Mucosa of descending colon (tissue), 3 donors: ENCODE measurements at regions not wholly inside any gene's neighbourhood (a gene's known extent, or its start where the extent isn't known, plus 50 kb on each side); places are given as distances from the start of the nearest gene placed in this dataset.

Experiments used
- ATAC-seq: fragments of 200-7000 bp; cut with Tn5 transposase; one replicate; pipeline ENCODE4 v1.9.1; 2020; ENCODE audit warnings: mild to moderate bottlenecking, moderate library complexity
- DNase-seq, 3 donors: peaks; one replicate each; pipeline ENCODE4 v3.0.0-alpha.2; 2020
- H3K36me3 ChIP-seq: fragments of 200-600 bp; one replicate; pipeline ENCODE4 v1.8.0; 2021; ENCODE audit warnings: low read depth, mild to moderate bottlenecking
- H3K4me1 ChIP-seq: fragments of 200-600 bp; one replicate; pipeline ENCODE4 v1.8.0; 2021; ENCODE audit warnings: low read depth, mild to moderate bottlenecking
- H3K4me3 ChIP-seq: fragments of 200-600 bp; one replicate; pipeline ENCODE4 v1.8.0; 2021; ENCODE audit warnings: mild to moderate bottlenecking
- H3K9me3 ChIP-seq: fragments of 200-600 bp; one replicate; pipeline ENCODE4 v1.8.0; 2021; ENCODE audit warnings: mild to moderate bottlenecking
- CTCF ChIP-seq: fragments of 200-600 bp; IDR thresholded peaks from one replicate; pipeline ENCODE4 v1.8.0; 2022; ENCODE audit warnings: antibody characterized with exemption, mild to moderate bottlenecking
- intact Hi-C, 2 donors: fragments of 100-400 bp; cut with DNase I in 1 of 2; cut with micrococcal nuclease in 1 of 2; formaldehyde crosslinking; loops; one replicate each; pipeline versions ENCODE4 v1.11.0 to v1.11.1; 2022; cut with DNase I, micrococcal nuclease
- donor health status: DM: no; HTN: no; CAD: no; lungs with moderate emphysema.
- donor health status: DM: no; HTN: no; CAD: no.
- donor health status: DM: no; HTN: yes; CAD: no.

DNA sequence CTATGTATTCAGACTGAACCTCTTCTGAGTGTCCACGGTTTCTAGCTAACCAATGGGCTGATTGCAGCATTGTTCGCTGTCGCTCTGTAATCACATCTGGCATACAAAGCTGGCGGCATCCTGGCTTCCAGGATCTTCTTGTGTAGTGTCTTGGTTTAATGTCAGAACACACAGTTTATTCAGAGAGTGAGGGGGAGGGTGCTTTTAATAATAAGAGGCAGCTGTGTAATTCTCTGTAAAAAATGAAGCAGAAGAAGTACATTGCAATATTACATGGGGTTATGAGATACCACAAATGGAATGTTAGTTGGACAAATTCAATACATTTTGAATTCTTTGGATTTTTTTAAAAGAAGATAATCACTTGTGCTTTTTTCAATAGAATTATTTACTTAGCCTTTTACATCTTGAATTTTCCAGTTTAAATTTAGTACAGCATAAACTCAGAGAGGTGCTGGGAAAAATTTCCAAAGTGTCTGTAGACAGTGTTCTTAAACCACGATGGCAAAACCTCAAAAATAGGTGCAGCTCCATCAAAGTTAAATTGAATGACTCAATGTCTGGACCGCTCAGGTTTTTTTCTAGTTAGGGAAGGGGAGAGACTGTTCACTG lies 206.0 kb downstream of the PCSK1 start:
- no peaks in the 10 kb centered on the region for H3K4me1 ChIP-seq
- H3K36me3 ChIP-seq, result no peaks in the 10 kb centered on the region
- H3K9me3 ChIP-seq, result no peaks in the 10 kb centered on the region
- DNase-seq (no peak), ATAC-seq (no peak)
- TF ChIP-seq CTCF, result no peak
- intact Hi-C loops, result no loop called here
- H3K4me3 ChIP-seq, result no peak overlapping the region

- no peak for TF ChIP-seq CTCF
- DNase-seq (no peak), ATAC-seq (no peak)
- no peak overlapping the region for H3K4me3 ChIP-seq
- intact Hi-C loops, result no loop called here
- no peaks in the 10 kb centered on the region for H3K36me3 ChIP-seq
- no peaks in the 10 kb centered on the region for H3K4me1 ChIP-seq
- H3K9me3 ChIP-seq, result no peaks in the 10 kb centered on the region
Observed at GRCh38 chr5:96222129-96222528, 210.9 kb downstream of the PCSK1 start.

- H3K4me3 ChIP-seq, result no peak overlapping the region
- intact Hi-C loops, result no loop called here
- H3K9me3 ChIP-seq, result no peaks in the 10 kb centered on the region
- DNase-seq (no peak), ATAC-seq (no peak)
- TF ChIP-seq CTCF, result no peak
- no peaks in the 10 kb centered on the region for H3K36me3 ChIP-seq
- no peaks in the 10 kb centered on the region for H3K4me1 ChIP-seq
Observed at GRCh38 chr5:96220610-96221390, 212.2 kb downstream of the PCSK1 start.

GRCh38 chr5:96219580-96220281 lies 213.3 kb downstream of the PCSK1 start:
- TF ChIP-seq CTCF, result no peak
- intact Hi-C loops, result no loop called here
- ATAC-seq, result no peak
- H3K4me3 ChIP-seq, result no peak overlapping the region
- no peaks in the 10 kb centered on the region for H3K36me3 ChIP-seq
- no peak for DNase-seq
- peaks cover 4% of the 10 kb centered on the region for H3K4me1 ChIP-seq
- no peaks in the 10 kb centered on the region for H3K9me3 ChIP-seq

DNA sequence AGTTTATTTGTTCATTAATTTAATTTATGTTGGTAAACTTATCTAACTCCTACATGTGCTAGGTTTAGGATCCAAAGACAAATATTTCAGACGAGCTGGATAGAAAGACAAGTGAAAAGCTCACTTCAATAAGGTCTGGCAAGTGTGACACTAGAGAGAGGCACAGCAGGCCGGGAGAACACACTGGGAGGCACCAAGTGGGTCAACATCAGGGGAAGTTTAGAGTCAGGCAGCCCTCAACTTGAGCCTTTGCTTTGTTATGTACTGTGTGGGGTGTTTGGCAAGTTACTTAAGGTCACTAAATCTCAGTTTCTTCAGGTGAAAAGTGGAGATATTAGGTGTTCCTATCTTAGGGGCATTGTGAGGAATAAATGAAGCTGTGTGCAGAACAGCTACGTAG lies 214.4 kb downstream of the PCSK1 start:
- no peak for ATAC-seq
- Histone ChIP-seq H3K4me3 (no peak overlapping the region), H3K9me3 (no peaks in the 10 kb centered on the region), H3K36me3 (no peaks in the 10 kb centered on the region), H3K4me1 (peaks cover 4% of the 10 kb centered on the region)
- TF ChIP-seq CTCF, result no peak
- intact Hi-C loops, result no loop called here
- no peak for DNase-seq
